GM12873 (cell line): ENCODE measurements at regions not wholly inside any gene's neighbourhood (a gene's known extent, or its start where the extent isn't known, plus 50 kb on each side); places are given as distances from the start of the nearest gene placed in this dataset.

Experiments used
- TF ChIP-seq, protein P1 (sequence below): IDR thresholded peaks from 2 replicates; pipeline ENCODE4 v1.5.1; 2012; ENCODE audit warnings: low read depth, mild to moderate bottlenecking, moderate library complexity, low read length, control low read depth; ENCODE audit not compliant: insufficient read depth; ENCODE audit errors: missing control alignments

DNA sequence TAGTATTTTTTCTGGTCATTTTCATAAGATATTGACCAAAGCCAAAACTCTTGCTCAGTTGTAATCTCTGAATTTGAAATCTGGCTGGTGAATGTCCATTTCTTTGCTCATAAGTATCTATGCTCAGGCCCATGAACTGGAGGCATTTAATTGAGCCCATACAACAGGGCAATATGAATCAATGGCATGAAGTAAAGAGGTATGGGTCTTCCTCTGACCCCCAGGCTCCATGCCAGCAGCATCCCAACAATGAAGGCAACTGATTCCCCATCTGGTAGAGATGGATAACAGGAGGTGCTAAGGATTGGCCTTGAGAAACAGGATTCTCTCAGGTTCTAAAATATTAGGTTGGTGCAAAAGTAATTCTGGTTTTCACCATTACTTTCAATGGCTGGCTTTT, 330.8 kb downstream of the LIG4 start:
- TF ChIP-seq, protein P1, sequence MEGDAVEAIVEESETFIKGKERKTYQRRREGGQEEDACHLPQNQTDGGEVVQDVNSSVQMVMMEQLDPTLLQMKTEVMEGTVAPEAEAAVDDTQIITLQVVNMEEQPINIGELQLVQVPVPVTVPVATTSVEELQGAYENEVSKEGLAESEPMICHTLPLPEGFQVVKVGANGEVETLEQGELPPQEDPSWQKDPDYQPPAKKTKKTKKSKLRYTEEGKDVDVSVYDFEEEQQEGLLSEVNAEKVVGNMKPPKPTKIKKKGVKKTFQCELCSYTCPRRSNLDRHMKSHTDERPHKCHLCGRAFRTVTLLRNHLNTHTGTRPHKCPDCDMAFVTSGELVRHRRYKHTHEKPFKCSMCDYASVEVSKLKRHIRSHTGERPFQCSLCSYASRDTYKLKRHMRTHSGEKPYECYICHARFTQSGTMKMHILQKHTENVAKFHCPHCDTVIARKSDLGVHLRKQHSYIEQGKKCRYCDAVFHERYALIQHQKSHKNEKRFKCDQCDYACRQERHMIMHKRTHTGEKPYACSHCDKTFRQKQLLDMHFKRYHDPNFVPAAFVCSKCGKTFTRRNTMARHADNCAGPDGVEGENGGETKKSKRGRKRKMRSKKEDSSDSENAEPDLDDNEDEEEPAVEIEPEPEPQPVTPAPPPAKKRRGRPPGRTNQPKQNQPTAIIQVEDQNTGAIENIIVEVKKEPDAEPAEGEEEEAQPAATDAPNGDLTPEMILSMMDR = no peak

DNA sequence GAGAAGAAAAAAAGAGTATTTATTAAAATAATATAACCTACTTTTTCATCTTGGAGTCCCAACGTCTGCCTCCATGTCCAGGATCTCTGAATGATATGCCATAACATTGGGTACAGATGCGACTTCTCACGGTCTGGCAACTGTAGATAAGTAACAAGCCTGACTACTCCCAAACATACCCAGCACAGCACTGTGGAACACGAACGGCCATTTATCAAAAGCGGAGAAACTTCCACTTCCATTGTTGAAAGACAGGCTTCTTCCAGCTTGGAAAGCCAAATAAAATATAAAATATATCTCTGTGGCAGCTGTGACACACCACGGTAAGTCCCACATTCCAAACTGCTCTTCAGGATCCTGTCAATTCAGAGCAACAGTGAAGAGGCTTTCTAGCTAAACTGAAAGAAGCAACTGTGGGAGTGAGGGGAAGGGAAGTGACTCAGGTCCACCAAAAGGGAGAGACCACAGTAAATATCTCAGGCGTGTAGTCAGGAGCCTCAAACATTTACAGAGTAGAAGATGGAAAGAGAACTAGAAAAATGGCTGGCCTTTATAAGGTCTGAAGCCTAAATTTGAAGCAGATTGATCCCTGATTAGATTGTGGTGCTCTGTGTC, 331.7 kb downstream of the LIG4 start:
- TF ChIP-seq, protein P1 = no peak

DNA sequence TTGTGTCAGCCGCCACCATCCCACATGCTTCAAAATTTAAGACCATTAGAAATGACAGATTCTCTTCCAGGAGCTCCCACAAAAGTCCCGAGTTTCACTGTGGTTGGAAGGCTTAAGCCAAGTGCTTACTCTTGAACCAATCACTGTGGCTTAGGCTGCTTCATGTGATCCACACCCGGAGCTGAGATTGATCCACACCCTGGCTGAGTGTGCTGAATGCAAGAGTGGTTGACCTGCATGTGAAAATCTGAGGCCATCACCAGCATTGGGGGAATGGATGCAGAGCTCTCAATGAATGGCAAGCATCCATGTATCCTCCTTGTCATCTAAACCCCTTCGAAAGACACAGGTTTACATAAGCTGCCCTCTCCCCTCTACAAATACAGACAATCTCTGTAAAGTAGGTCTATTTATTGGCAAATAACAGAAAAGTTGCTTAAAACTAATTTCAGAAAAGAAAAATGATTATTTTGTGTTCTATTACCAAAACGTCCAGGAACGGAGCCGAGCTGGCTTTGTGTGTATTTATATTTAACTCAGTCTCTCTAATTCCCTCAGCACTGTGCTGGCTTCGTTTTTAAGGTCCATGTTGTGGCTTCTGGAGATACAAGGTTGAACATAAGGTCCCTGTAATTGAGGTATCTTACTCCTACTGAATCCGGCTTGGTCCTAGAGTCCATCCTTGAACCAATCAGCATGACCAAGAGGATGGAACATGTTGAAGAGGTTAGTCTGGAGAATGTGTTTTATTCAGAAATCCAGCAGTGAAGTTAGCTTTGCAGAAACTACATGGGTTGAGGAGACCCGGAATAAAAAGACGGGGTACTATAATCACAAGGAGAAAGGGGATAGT, 332.4 kb downstream of the LIG4 start:
- TF ChIP-seq, protein P1 = no peak

DNA sequence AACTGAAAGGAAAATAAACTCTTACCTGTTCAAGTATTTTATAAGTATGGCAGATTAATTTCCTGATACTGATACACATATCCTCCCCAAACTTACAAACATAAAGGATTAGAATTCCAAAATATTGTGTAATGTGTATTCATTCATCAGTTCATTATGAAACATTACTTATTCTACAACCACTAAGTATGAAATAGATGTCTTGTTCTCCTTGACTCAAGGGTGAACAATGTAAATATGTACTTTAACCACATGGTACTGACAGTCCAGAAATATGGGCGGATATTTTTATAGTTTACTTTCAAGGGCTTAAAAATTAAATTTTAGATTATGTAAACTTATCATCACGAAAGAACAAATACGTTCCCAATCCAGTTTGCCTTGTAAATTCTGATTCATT, 334.0 kb downstream of the LIG4 start:
- TF ChIP-seq, protein P1 = no peak

DNA sequence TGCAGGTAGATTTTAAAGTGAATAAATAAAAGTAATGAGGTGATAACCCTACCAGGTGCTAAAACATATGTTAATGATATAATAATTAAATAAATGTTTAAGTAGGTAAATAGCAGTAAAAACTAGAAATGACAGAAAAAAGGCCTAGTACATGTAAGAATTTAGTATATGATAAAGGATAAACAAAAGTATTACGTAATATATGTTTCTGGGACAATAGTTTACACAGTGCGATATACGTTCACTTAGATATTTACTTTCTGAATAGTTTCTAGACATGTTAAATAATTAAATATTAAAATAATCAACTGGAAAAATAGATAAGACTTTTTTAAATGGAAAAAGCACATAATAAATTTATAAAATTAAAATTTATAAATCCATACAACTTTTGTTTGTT, 340.9 kb downstream of the LIG4 start:
- TF ChIP-seq, protein P1 = no peak

DNA sequence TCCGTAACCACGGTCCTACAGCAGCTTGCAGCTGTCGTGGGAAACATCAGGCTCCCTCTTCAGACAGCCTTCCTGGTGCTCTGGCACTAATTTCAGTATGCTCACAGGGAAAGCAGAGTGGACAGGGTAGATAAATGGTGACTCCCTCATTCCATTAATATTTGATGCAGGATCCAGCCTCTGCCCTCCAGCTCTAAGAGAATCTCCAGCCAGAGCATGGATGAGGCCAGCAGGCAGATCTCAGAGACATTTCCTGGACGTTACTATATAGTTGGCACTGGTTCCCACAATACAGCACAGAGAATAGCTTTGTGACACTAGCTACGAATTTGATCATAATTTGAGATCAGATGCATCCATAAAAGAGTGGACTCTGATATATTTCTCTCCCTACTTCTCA, 341.4 kb downstream of the LIG4 start:
- TF ChIP-seq, protein P1 = no peak

DNA sequence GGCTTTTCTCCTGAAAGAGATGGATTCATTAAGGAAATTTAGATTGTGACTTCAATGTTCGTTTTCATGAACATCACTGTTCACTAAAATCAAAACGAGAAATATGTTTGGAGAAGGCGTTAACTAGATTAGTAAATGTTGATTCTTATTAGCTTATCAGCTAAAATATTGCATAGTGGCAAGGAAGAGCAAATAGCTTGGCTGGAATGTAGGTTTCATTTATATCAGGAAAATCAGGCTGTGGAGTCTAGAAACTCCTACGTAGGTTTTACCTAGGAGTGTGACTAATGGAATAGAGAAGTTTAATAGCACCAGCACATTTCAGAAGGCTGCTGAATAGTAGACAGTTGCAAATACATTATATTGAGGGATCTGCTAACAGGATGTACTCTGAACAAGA, 344.9 kb downstream of the LIG4 start:
- TF ChIP-seq, protein P1 = no peak
